OCI-LY7 (cell line): ENCODE measurements at regions not wholly inside any gene's neighbourhood (a gene's known extent, or its start where the extent isn't known, plus 50 kb on each side); places are given as distances from the start of the nearest gene placed in this dataset.

ENCODE experiments used
- EZH2phosphoT487 ChIP-seq: fragments of 200-600 bp; sonication (generic); IDR thresholded peaks from 2 replicates; pipeline ENCODE4 v1.6.1; 2018; ENCODE audit warnings: low read depth, borderline replicate concordance, mild to moderate bottlenecking, mixed run types, antibody characterized with exemption, low read length, moderate library complexity, mixed read lengths
- TF ChIP-seq, protein P1 (sequence below): fragments of 200-600 bp; sonication (generic); conservative IDR thresholded peaks from 2 replicates; pipeline ENCODE4 v1.5.1; 2014; ENCODE audit warnings: mild to moderate bottlenecking, antibody characterized with exemption, low read length, moderate library complexity, mixed read lengths

DNA sequence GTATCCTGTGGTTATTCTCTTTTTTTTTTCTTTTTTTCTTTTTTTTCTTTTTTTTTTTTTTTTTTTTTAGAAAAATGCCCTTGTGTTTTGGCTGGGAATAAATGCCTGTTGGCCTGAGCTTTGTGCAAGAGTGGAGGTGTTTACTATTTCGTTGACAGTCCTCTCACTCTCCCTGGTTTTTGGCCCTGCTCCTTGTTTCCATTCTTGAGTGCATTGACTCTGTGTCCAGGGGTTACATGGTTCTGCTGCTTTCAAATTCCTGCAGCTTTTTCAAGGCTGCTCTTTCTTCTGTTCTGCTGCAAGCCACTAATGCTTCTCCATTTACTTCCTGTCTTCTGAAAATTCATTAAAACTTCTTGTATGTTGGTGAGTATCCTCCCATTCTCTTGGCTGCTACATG is 59.7 kb upstream of the TBX20 start:
- TF ChIP-seq, protein P1, sequence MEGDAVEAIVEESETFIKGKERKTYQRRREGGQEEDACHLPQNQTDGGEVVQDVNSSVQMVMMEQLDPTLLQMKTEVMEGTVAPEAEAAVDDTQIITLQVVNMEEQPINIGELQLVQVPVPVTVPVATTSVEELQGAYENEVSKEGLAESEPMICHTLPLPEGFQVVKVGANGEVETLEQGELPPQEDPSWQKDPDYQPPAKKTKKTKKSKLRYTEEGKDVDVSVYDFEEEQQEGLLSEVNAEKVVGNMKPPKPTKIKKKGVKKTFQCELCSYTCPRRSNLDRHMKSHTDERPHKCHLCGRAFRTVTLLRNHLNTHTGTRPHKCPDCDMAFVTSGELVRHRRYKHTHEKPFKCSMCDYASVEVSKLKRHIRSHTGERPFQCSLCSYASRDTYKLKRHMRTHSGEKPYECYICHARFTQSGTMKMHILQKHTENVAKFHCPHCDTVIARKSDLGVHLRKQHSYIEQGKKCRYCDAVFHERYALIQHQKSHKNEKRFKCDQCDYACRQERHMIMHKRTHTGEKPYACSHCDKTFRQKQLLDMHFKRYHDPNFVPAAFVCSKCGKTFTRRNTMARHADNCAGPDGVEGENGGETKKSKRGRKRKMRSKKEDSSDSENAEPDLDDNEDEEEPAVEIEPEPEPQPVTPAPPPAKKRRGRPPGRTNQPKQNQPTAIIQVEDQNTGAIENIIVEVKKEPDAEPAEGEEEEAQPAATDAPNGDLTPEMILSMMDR = no peak
- no peak for TF ChIP-seq EZH2phosphoT487
